PC-3 (cell line): ENCODE measurements at regions not wholly inside any gene's neighbourhood (a gene's known extent, or its start where the extent isn't known, plus 50 kb on each side); places are given as distances from the start of the nearest gene placed in this dataset.

Source experiments
- EZH2 ChIP-seq: fragments of 300-600 bp; sonication (generic); IDR thresholded peaks from one replicate; pipeline ENCODE4 v1.6.1; 2017; ENCODE audit warnings: antibody characterized with exemption, mild to moderate bottlenecking, low read length; ENCODE audit not compliant: unreplicated experiment
- EZH2phosphoT487 ChIP-seq: fragments of 300-600 bp; sonication (generic); IDR thresholded peaks from 2 replicates; pipeline ENCODE4 v1.6.1; 2018; ENCODE audit warnings: mild to moderate bottlenecking, antibody characterized with exemption, low read length, borderline replicate concordance
- TF ChIP-seq, protein P1 (sequence below): fragments of 300-600 bp; sonication (generic); conservative IDR thresholded peaks from 2 replicates; pipeline ENCODE4 v1.5.1; 2017; ENCODE audit warnings: antibody characterized with exemption, low read depth, mild to moderate bottlenecking, low read length

DNA sequence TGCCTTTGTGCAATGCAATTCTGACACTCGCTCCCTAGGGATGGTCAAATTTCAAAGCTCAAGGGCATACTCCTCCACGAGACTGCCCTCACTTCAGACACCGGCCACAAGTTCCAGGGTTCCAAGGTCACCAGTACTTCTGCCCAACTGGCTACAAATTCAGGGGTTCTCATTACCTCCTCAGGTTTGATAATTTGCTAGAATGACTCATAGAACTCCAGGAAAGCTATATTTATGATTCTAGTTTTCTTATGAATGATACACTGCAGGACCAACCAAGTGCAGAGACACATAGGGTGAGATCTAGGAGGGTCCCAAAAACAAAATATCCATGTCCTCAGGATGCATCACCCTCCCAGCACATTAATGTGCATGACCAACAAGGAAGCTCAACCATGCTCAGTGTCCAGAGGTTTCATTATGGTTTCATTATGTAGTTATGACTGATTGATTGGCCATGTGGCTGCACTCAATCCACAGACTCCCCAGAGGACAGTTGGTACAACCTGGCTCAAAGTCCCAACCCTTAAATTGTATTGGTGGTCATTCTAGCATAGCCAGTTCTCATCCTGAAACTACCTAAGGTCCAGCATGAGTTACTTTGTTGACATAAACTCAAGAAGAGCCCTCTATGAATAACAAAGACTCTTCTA is 170.4 kb upstream of the LRRN1 start:
- TF ChIP-seq, protein P1, sequence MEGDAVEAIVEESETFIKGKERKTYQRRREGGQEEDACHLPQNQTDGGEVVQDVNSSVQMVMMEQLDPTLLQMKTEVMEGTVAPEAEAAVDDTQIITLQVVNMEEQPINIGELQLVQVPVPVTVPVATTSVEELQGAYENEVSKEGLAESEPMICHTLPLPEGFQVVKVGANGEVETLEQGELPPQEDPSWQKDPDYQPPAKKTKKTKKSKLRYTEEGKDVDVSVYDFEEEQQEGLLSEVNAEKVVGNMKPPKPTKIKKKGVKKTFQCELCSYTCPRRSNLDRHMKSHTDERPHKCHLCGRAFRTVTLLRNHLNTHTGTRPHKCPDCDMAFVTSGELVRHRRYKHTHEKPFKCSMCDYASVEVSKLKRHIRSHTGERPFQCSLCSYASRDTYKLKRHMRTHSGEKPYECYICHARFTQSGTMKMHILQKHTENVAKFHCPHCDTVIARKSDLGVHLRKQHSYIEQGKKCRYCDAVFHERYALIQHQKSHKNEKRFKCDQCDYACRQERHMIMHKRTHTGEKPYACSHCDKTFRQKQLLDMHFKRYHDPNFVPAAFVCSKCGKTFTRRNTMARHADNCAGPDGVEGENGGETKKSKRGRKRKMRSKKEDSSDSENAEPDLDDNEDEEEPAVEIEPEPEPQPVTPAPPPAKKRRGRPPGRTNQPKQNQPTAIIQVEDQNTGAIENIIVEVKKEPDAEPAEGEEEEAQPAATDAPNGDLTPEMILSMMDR: no peak
- no peak for TF ChIP-seq EZH2phosphoT487
- TF ChIP-seq EZH2: no peak
